ENCODE measurements at regions not wholly inside any gene's neighbourhood (a gene's known extent, or its start where the extent isn't known, plus 50 kb on each side); places are given as distances from the start of the nearest gene placed in this dataset.

DNA sequence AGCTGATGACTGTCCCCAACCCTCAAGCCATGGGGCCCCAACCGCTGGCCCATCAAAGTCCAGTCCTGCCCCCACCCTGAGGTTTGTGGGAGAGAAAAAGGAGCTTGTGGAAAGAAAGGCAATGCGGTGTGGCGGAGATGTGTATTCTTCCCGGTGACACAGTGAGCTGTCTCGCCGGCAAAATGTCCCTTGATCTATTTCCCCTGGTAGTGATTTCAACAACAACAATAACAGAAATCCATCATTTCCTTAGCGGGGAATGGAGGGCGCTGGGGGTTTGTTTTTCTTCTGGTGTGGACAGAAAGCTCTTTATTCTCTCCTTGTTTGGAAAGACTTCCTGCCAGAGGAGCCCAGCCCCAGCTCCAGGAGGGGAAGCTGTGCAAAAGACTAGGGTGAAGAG is 93.7 kb upstream of the LHX5 start:
- TF ChIP-seq ZNF157 (tag by site-specific recombination; IDR thresholded peaks at IDR 0.05): no peak
- TF ChIP-seq ZNF776 (tag by site-specific recombination; IDR thresholded peaks at IDR 0.05; ENCODE audit: borderline replicate concordance): no peak
- TF ChIP-seq ZBTB11 (tag by site-specific recombination; conservative IDR thresholded peaks at IDR 0.05; ENCODE audit: low read depth): no peak
- no peak for TF ChIP-seq ZBTB6 (tag by site-specific recombination; IDR thresholded peaks at IDR 0.05)
- TF ChIP-seq CTCF (tag by site-specific recombination; IDR thresholded peaks at IDR 0.05): no peak
- TF ChIP-seq KLF1 (tag by site-specific recombination; IDR thresholded peaks at IDR 0.05): no peak
- TF ChIP-seq MYNN (tag by site-specific recombination; IDR thresholded peaks at IDR 0.05; ENCODE audit: borderline replicate concordance): no peak
- TF ChIP-seq, protein P1, sequence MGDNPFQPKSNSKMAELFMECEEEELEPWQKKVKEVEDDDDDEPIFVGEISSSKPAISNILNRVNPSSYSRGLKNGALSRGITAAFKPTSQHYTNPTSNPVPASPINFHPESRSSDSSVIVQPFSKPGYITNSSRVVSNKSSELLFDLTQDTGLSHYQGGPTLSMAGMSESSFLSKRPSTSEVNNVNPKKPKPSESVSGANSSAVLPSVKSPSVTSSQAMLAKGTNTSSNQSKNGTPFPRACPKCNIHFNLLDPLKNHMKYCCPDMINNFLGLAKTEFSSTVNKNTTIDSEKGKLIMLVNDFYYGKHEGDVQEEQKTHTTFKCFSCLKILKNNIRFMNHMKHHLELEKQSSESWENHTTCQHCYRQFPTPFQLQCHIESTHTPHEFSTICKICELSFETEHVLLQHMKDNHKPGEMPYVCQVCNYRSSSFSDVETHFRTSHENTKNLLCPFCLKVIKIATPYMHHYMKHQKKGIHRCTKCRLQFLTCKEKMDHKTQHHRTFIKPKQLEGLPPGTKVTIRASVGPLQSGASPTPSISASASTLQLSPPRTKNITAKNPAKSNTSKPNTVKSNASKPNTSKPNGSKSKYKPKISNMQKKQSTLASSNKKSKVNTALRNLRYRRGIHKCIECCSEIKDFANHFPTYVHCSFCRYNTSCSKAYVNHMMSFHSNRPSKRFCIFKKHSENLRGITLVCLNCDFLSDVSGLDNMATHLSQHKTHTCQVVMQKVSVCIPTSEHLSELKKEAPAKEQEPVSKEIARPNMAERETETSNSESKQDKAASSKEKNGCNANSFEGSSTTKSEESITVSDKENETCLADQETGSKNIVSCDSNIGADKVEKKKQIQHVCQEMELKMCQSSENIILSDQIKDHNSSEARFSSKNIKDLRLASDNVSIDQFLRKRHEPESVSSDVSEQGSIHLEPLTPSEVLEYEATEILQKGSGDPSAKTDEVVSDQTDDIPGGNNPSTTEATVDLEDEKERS (tag by site-specific recombination; IDR thresholded peaks at IDR 0.05): no peak

All from HEK293 (cell line).